ENCODE measurements at regions not wholly inside any gene's neighbourhood (a gene's known extent, or its start where the extent isn't known, plus 50 kb on each side); places are given as distances from the start of the nearest gene placed in this dataset.
"Not testable (repeated sequence)": the region's sequence is repeated elsewhere in the genome, so short reads cannot be mapped to it uniquely, and the experiment has no call there.

- CTCF ChIA-PET: interaction anchor here (1.6 kb wide), 1 partner anchor 10 kb away, joined by 3 read pairs; no protein-coding TSS in a partner anchor
- POLR2A ChIA-PET: not testable (repeated sequence)
These were observed 51.0 kb upstream of the UBE2Q2 start for GRCh38 chr15:75792236-75792635.

GRCh38 chr15:75791337-75791713 is 51.9 kb upstream of the UBE2Q2 start:
- CTCF ChIA-PET: interaction anchor here (1.6 kb wide), 1 partner anchor 10 kb away, joined by 3 read pairs; no protein-coding TSS in a partner anchor
- POLR2A ChIA-PET: no interaction called here

- ChIA-PET CTCF (interaction anchor here (1.6 kb wide), 1 partner anchor 11 kb away, joined by 3 read pairs; no protein-coding TSS in a partner anchor), POLR2A (no interaction called here)
These were observed 52.5 kb upstream of the UBE2Q2 start for GRCh38 chr15:75790631-75791336.

- POLR2A ChIA-PET: no interaction called here
- CTCF ChIA-PET: interaction anchor here (0.9 to 1.0 kb wide), 2 partner anchors 63 to 354 kb away, joined by 3 to 4 read pairs; no protein-coding TSS in a partner anchor
These were observed 56.7 kb upstream of the UBE2Q2 start for GRCh38 chr15:75786575-75786947.

- ChIA-PET CTCF (interaction anchor here (0.6 to 1.0 kb wide), 3 partner anchors 63 to 354 kb away, joined by 3 to 7 read pairs (median 4); no protein-coding TSS in a partner anchor), POLR2A (no interaction called here)
These were observed 57.3 kb upstream of the UBE2Q2 start for GRCh38 chr15:75785771-75786574.

- POLR2A ChIA-PET, CTCF ChIA-PET: not testable (repeated sequence)
These were observed 58.5 kb upstream of the UBE2Q2 start for GRCh38 chr15:75784511-75785480.

GRCh38 chr15:75783566-75783965 is 59.7 kb upstream of the UBE2Q2 start:
- POLR2A ChIA-PET, CTCF ChIA-PET: not testable (repeated sequence)

GRCh38 chr15:75782926-75783325 is 60.3 kb upstream of the UBE2Q2 start:
- CTCF ChIA-PET: interaction anchor here (0.6 kb wide), 1 partner anchor 359 kb away, joined by 3 read pairs; no protein-coding TSS in a partner anchor

GRCh38 chr15:75780995-75781394 is 62.3 kb upstream of the UBE2Q2 start:
- POLR2A ChIA-PET: not testable (repeated sequence)

More at GRCh38 chr15:75782926-75783325, 60.3 kb upstream of the UBE2Q2 start:
- POLR2A ChIA-PET: no interaction called here

GRCh38 chr15:75779504-75779903 is 63.7 kb upstream of the UBE2Q2 start:
- CTCF ChIA-PET: no interaction called here
- POLR2A ChIA-PET: no interaction called here

More at GRCh38 chr15:75780995-75781394, 62.3 kb upstream of the UBE2Q2 start:
- CTCF ChIA-PET: not testable (repeated sequence)

GRCh38 chr15:75776871-75777610 is 64.4 kb upstream of the CSPG4 start:
- POLR2A ChIA-PET, CTCF ChIA-PET: not testable (repeated sequence)

GRCh38 chr15:75776065-75776423 is 63.4 kb upstream of the CSPG4 start:
- POLR2A ChIA-PET: no interaction called here
- CTCF ChIA-PET: interaction anchor here (0.6 kb wide), 1 partner anchor 280 kb away, joined by 3 read pairs; no protein-coding TSS in a partner anchor

GRCh38 chr15:75775296-75776064 is 62.8 kb upstream of the CSPG4 start:
- ChIA-PET POLR2A (no interaction called here), CTCF (interaction anchor here (0.6 kb wide), 1 partner anchor 279 kb away, joined by 3 read pairs; no protein-coding TSS in a partner anchor)

- CTCF ChIA-PET, POLR2A ChIA-PET: not testable (repeated sequence)
These were observed 61.3 kb upstream of the CSPG4 start for GRCh38 chr15:75773974-75774373.

GRCh38 chr15:75771054-75771453 is 58.4 kb upstream of the CSPG4 start:
- CTCF ChIA-PET: interaction anchor here (1.0 kb wide), 1 partner anchor 31 kb away, joined by 3 read pairs; no protein-coding TSS in a partner anchor
- POLR2A ChIA-PET: interaction anchor here (0.5 kb wide), 1 partner anchor 85 kb away, joined by 4 read pairs; no protein-coding TSS in a partner anchor

GRCh38 chr15:75770131-75770530 is 57.5 kb upstream of the CSPG4 start:
- POLR2A ChIA-PET: no interaction called here

GRCh38 chr15:75768526-75768925 is 55.9 kb upstream of the CSPG4 start:
- CTCF ChIA-PET, POLR2A ChIA-PET: not testable (repeated sequence)

More at GRCh38 chr15:75770131-75770530, 57.5 kb upstream of the CSPG4 start:
- CTCF ChIA-PET: interaction anchor here (1.0 kb wide), 1 partner anchor 32 kb away, joined by 3 read pairs; no protein-coding TSS in a partner anchor
